Liver (tissue), 3 donors: ENCODE measurements at regions not wholly inside any gene's neighbourhood (a gene's known extent, or its start where the extent isn't known, plus 50 kb on each side); places are given as distances from the start of the nearest gene placed in this dataset.

Experiments used
- JUND ChIP-seq, 2 donors: IDR thresholded peaks; 2 replicates each; pipeline ENCODE4 v1.6.1; 2016; ENCODE audit warnings: antibody characterized with exemption in 2 of 2
- TAF1 ChIP-seq: conservative IDR thresholded peaks from 2 replicates; pipeline ENCODE4 v1.6.1; 2016; ENCODE audit warnings: antibody characterized with exemption, mild to moderate bottlenecking
- TF ChIP-seq, protein P1 (sequence below): IDR thresholded peaks from 2 replicates; pipeline ENCODE4 v1.6.1; 2016; ENCODE audit warnings: antibody characterized with exemption
- TF ChIP-seq, protein P2 (sequence below): fragments of 150-350 bp; IDR thresholded peaks from 2 replicates; pipeline ENCODE4 v1.5.1; 2017; ENCODE audit warnings: improper control_type of control experiment, low read depth, low read length; ENCODE audit not compliant: missing input control
- donor health status: healthy.
- donor health status: healthy.

DNA sequence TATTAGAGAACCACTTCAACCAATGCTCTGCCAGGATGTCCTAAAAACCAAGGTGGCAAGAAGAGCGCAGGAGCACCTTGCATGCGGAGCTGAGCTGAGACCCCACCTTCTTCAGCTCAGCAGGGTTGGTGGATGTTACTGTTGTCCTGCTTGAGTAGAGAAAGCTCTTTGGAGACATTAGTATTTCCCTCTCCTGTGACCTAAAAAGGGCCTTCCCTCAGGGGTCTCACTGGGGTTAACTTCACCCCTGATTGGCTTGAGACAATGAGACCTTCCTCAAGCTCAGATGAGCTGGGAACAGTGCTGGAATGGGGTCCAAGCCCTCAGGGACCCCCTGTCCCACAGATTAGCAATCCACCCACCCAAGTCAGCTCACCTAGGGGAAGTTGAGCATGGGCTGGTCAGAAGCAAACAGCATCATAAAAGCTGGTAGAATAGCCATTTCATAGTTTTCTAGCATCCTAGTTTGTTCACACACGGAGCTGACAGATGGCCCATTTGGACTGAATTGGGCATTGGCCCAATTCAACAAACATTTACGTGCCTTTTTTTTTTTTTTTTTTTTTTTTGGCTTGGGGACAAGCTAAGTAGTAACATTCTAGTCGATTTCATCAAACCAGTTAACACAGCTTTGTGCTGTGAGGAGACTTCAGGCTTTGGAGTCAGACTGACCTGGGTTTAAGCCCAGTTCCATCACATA lies 100.6 kb upstream of the HABP2 start:
- TF ChIP-seq, protein P1, sequence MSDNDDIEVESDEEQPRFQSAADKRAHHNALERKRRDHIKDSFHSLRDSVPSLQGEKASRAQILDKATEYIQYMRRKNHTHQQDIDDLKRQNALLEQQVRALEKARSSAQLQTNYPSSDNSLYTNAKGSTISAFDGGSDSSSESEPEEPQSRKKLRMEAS: no peak
- TF ChIP-seq, protein P2, sequence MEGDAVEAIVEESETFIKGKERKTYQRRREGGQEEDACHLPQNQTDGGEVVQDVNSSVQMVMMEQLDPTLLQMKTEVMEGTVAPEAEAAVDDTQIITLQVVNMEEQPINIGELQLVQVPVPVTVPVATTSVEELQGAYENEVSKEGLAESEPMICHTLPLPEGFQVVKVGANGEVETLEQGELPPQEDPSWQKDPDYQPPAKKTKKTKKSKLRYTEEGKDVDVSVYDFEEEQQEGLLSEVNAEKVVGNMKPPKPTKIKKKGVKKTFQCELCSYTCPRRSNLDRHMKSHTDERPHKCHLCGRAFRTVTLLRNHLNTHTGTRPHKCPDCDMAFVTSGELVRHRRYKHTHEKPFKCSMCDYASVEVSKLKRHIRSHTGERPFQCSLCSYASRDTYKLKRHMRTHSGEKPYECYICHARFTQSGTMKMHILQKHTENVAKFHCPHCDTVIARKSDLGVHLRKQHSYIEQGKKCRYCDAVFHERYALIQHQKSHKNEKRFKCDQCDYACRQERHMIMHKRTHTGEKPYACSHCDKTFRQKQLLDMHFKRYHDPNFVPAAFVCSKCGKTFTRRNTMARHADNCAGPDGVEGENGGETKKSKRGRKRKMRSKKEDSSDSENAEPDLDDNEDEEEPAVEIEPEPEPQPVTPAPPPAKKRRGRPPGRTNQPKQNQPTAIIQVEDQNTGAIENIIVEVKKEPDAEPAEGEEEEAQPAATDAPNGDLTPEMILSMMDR: no peak
- no peak for TF ChIP-seq TAF1
- TF ChIP-seq JUND (IDR thresholded peaks at IDR 0.05): no peak
